GM04504 (cell line): ENCODE measurements at regions not wholly inside any gene's neighbourhood (a gene's known extent, or its start where the extent isn't known, plus 50 kb on each side); places are given as distances from the start of the nearest gene placed in this dataset.

Experiments
- DNase-seq: peaks from one replicate; pipeline ENCODE4 v3.0.0-alpha.2; 2012; ENCODE audit warnings: low read depth

DNA sequence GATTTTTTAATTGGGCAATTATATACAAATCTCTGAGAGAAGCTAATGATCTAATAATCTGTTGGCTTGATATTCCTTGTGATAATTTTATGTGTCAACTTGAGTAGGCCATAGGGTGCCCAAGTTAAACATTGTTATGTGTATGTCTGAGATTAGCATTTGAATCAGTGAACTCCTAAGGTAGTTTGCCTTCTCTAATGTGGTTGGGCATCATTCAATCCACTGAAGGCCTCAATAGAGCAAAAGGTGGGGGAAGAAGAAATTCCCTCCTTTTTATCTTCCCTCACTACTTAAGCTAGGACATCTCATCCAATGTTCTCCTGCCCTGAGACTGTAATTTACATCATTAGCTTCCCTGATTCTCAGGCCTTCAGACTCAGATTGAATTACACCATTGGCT is 394.5 kb downstream of the LMO4 start:
- DNase-seq: no peak

- DNase-seq: no peak
Measured at GRCh38 chr1:87728169-87728568, 399.5 kb downstream of the LMO4 start.

- DNase-seq: no peak
Measured at GRCh38 chr1:87730274-87731216, 401.9 kb downstream of the LMO4 start.

DNA sequence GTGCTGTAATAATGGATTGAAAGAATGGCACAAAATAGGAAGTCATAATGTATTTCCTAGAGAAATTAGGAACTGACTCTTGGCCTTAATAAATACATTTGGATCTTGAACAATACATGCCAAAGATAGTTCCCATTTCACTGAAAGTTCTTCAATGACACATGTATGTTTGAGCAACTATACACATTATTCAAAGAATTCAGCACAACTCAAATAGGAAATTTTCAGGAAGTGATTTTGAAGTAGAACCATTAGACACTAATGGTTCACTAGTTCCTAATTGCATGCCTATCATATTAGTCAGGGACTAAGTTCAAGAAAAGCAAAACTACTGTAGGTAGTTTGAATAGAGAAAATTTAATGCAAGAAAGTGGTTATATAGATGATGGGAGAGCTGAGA is 404.7 kb downstream of the LMO4 start:
- DNase-seq: no peak

DNA sequence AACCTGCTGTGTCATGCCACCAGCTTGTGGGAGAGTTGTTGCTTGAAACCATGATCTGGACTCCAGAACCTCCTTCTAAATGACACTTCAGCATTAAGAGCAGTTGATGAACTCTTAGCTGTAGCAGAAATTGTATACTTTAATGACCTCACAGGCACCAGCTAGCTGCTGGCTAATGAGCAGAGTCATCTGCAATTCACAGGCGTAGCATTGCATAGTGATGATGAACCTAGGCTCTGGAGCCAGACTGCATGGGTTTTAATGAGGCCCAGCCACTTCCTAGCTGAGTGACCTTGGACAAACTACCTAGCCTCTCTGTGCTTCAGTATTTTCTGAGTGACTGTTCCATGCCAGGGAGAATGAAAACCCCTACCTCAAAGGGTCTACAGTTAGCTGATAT is 407.1 kb downstream of the LMO4 start:
- DNase-seq: no peak

GRCh38 chr1:87739141-87739540 is 410.5 kb downstream of the LMO4 start:
- no peak for DNase-seq

GRCh38 chr1:87739704-87740103 is 411.0 kb downstream of the LMO4 start:
- DNase-seq: no peak

DNA sequence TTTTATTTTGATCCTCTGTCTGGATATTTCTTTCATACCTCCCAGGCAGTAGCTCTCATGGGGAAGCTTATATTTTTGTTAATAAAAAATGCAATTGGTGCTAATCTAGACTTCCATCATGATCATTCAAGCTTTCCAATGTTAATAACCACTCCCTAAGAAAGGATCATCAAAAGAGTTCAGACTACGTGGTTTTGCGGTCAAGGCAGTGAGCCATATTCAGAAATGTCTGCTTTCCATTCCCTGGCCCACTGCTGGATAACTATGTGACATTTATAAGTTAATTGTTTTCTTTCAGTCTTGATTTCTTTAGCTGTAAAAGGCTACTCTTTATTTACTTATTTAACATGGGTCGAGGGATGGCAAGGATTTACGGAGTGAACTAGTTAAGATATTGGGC is 414.6 kb downstream of the LMO4 start:
- DNase-seq: no peak

DNA sequence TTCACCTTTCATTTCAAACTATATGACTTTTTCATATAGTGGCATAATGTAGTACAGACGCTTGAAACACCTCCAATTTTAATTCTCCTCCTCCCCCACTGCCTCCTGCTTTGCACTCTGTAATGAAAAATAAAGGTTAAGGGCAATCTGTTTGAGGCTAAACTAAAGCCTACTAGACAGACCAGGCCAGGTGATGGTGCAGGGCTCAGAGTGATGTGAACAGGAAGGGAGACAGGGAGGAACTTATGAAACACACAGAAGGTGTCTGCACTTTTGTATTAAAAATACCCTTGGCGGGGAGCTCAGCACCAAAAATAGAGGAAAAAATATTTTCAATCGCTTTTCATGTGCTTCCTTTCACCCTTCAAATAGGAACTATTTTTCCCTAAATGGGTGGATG is 415.4 kb downstream of the LMO4 start:
- DNase-seq: no peak

DNA sequence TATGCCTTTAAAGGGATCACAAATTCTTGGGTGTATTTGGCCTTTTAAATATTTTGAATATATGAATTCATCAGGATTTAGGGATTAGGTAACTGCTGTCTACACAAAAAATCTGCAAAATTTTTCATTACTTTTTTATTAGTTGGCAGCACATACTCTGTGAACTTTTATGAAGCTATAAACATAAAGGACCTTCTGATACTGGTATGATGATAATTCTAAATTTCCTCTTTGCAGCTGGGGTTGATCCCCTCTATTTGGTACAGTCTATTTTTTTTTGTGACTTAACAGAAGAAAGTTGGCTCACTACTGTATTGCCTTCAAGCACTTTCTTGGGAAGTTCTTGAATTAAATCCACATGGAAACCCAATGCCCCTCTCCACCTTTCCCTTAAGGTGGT is 416.1 kb downstream of the LMO4 start:
- no peak for DNase-seq

DNA sequence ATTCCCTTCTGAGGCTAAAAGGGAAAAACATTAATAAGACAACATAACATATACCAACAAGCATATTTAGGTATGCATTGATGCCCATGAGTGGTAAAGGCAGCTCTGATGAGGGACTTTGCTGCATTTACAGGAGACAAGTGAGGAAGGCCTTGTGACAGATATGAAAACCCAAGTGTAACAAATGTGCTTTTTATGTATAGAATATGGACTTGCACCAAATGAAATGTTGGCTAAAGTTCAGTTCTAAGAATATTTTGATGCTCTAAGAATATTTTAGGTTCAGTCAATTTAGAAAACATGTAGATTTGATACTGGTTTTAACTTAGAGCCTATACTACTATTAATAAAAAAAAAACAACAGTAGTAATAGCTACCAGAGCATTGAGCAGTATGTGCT is 424.7 kb downstream of the LMO4 start:
- no peak for DNase-seq

DNA sequence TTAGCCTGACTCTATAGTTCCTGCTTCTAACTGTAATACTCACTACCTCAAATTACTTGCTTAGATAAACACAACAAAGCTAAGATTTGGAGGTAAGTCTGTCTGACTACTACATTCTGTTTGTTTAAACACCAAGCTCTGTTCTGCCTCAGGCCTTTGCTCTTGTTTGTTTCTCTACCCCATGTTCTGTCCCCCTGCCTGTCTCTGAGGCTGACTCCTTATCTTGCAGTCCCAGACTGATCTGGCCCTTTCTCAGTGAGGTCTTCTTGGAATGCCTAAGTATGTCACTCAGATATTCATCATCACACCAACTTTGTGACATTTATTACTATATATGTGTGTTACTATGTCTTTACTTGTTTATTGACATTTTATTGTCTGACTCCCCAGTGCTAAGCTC is 425.5 kb downstream of the LMO4 start:
- DNase-seq: no peak

GRCh38 chr1:87757676-87758075 is 429.0 kb downstream of the LMO4 start:
- no peak for DNase-seq

DNA sequence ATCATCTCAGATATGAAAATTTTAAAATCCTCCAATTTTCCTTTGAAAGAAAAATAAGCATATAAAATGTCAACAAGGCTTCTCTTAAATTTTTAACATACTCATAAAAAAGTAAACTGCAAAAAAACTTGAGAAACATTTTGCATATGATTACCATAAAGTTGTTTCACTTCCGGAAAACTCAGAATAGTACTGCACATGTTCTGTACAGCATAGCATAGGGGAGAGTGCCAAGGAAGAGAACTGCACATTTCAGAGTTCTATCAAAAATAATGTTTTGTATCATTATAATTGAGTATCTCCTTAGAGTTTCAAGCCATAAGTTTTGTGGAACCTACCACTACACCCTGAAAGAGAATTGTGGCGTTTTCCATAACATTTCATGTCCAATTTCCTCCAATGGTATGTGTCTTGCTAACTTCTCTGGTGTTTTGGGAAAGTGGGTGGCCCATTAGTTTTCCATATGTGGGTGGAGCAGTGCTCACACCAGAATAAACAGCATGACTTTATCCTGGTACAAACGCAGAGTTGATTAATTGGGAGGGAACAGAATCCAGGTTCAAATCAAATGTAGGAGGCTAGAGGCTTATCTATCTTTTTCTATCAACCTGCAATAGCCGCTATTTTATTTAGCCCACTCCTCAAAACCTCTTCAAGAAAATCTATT is 430.9 kb downstream of the LMO4 start:
- DNase-seq: no peak

GRCh38 chr1:87760155-87760554 is 431.5 kb downstream of the LMO4 start:
- DNase-seq: peak; percentile 9

GRCh38 chr1:87760654-87761053 is 432.0 kb downstream of the LMO4 start:
- DNase-seq: no peak

DNA sequence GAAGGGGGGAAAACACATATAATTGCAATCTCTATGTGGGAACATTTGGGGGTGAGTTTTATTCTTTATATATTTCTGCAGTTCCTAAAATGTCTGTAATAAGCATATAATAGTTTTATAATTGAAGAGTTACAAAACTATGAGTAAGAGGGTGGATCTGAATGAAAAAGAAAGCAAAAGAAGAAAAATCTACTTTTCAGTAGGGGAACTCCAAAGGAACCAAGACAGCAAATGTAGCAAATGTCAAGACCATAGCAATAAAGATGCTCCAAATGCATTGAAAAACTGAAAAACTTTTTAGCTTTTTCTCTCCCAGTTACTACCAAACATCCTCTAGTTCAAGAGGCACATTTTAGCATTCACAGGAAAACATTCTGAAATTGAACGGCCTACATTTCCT is 434.8 kb downstream of the LMO4 start:
- no peak for DNase-seq

GRCh38 chr1:87765057-87765680 is 436.5 kb downstream of the LMO4 start:
- DNase-seq: no peak

GRCh38 chr1:87765681-87766070 is 437.0 kb downstream of the LMO4 start:
- peak; percentile 25 for DNase-seq

GRCh38 chr1:87766737-87767136 is 438.1 kb downstream of the LMO4 start:
- DNase-seq: no peak

DNA sequence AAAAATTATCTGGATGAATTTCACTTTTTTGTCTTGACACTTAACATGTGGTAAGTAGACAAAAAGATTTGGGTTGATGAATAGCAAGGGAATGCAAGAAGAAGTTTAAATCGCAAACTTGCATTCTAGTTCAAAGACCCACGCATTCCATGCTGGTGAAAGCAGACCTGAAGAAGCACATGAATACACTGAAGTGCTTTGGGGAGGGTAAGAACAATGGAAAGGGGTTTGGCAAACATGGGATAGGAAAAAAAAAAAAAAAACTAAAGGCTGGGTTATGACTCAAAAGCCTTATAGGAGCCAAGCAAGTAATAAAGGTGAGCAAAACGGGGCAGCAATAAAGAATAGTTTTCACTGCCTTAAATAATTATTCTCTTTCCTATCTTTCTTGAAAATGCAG is 450.2 kb downstream of the LMO4 start:
- no peak for DNase-seq

DNA sequence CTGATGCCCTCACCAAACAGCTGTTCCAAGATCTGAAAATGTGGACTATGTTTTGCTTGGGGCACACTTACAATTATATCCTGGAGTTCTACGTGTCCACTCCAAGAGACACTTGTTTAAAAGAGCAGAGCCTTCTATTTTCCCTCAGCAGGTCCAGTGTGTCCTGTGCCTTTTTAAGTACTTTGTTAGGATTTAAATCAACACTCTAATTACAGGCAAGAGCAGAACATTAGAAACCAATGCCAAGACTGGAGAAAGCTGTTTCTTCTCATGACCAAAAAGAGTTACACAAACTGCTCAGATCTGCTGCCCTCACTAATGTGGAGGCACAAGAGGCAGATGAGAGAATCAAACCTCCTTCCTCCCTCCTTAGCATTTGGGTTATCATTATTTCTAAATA is 452.9 kb downstream of the LMO4 start:
- no peak for DNase-seq

DNA sequence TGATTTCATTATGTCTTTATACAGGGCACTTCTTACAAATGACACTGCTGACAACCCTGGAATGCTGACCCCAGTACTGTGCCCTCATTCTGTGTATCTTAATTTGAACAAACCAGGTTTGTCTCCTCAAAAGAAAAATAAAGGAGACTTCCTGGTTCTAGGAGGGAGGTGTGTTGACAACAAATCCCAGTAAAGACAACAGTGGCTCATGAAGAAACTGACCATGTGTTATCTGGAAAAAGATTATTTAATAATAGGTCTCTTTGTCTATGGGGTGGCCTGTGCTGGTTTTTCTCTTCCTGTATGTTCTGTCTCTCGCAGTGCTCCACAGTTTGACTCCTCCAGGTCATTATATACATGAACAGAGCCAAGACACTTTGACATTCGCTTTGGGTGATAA is 454.6 kb downstream of the LMO4 start:
- DNase-seq: no peak
